Islet precursor cell (in vitro differentiated cells): ENCODE measurements at regions not wholly inside any gene's neighbourhood (a gene's known extent, or its start where the extent isn't known, plus 50 kb on each side); places are given as distances from the start of the nearest gene placed in this dataset.
"Not testable (repeated sequence)": the region's sequence is repeated elsewhere in the genome, so short reads cannot be mapped to it uniquely, and the experiment has no call there.

Experiments
- DNase-seq: peaks from one replicate; pipeline ENCODE4 v3.0.0-alpha.2; 2018

DNA sequence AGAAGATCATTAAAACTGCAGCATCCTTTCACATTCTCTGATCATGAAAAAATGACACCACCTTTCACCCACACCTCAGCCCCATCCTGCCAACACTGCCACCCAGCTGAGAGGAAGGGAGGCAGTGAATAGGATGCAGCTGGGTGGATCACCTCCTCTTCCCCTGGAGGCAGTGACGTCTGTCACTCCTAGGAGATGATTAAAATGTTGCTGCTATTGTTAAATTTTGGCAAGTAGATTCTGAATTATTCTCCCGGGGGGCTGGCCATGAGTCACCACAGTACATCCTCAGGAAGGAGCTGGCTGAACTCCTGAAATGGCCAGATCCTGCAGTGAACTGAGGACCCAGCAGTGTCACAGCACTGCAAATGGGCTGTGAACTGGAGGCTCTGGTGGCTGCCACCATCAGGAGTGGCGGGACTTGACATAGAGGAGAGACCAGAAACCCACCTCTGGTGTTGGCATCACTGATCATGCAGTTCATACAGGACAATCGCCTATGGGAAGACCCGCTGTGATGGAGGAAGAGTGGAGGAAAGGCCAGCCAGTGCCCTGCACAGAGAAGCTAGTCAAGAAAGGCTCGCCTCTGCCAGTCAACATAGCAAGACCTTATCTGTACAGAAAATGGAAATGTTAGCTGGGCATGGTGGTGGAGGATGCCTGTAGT, 199.1 kb downstream of the FAM43A start:
- DNase-seq: peak; percentile 19

DNA sequence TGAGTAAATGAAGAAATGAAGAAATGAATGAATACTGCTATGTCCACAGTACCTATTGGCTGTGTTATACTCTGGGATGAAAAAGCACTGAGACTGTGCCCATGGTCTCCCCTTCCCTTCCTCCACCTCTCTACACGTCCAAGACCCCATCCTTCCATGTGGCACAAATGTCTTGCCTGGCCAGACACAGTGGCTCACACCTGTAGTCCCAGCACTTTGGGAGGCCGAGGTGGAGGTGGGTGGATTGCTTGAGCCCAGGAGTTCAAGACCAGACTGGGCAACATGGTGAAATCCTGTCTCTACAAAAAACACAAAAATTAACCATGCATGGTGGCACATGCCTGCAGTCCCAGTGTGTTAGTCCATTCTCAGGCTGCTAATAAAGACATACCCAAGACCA, 200.1 kb downstream of the FAM43A start:
- peak; percentile 6 for DNase-seq

DNA sequence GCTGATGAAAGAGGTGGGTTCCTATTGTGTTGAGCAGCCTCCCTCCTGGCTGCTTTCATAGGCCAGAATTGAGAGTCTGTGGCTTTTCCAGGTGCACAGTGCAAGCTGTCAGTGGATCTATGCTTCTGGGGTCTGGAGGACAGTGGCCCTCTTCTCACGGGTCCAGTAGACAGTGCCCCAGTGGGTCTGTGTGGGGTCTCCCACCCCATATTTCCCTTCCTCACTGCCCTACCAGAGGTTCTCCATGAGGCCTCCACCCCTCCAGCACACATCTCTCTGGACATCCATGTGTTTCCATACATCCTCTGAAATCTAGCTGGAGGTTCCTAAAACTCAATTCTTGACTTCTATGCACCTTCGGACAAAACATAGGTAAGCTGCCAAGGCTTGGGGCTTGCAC, 201.2 kb downstream of the FAM43A start:
- DNase-seq: peak; percentile 29

DNA sequence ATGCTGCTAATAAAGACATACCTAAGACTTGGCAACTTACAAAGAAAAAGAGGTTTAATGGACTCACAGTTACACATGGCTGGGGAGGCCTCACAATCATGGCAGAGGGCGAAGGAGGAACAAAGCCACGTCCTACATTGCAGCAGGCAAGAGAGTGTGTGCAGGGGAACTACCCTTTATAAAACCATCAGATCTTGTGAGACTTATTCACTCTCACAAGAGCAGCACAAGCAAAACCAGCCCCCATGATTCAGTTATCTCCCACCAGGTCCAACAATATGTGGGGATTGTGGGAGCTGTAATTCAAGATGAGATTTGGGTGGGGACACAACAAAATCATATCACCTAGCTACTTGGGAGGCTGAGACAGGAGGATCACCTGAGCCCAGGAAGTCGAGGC, 202.4 kb downstream of the FAM43A start:
- DNase-seq: peak; percentile 3

DNA sequence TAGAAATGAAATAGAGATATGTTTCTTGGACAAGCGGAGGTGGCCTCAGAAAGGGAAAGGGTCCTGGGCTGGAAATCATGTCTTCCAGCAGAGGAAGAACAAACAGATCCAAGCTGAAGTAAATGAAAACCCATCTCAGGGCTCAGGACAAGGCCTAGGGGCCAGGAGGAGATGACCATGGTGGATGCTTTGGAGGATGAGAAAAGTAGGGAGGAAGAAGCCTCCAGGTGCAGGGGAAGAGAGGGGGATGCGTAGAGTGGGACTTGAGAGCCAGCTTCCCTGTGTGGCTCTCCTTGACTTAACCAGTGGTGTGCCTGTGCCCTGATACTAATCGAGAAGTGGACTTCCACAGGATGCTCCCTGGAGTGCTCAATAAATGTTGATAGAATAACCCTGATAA, 203.2 kb downstream of the FAM43A start:
- peak; percentile 25 for DNase-seq

DNA sequence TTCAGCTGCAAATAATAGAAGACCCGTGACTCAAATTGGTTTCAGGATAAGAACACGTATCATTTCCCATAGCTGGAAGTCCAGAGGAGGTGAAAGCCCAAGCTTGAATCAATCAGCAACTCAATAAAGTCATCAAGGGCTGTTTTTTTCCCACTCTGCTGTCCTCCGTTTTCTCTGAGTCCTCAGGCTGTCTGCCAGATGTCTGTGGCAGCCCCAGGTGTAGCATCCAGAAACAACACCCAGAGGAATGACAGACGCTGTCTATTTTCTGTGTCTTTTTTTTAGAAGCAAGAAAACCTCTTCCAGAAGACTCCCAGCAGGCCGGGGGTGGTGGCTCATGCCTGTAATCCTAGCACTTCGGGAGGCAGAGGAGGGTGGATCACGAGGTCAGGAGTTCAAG, 204.4 kb downstream of the FAM43A start:
- peak; percentile 52 for DNase-seq

DNA sequence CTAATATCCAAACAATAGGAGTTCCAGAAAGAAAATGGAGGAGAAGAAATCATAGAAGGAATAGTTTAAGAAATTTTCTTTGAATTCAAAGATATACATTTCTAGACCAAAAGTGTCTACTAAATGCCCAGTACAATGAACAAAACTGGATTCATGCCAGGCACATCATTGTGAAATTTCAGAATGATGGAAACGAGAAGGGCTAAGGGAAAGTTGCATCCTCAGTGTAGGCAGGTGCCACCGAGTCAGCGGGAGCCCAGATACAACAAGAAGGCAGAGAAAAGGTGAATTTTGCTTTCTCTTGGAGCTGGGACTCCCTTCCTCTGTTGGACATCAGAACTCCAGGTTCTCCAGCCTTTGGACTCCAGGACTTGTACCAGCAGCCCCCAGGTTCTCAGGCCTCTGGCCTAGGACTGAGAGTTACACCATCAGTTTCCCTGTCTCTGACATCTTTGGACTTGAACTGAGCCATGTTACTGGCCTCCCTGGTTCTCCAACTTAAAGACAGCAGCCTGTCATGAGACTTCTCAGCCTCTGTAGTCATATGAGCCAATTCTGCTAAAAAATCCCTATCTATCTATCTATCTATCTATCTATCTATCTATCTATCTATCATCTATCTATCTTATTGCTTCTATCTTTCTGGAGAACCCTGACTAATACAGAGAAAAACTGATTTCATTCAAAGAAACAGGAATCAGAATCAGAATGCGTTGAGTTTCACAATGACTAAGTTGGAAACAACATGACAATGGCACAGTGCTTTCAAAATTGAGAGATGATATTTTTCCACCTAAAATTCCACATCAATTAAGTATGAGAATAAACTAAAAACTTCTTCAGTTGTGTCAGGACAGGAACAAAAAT, 207.7 kb downstream of the FAM43A start:
- DNase-seq: peak; percentile 19

DNA sequence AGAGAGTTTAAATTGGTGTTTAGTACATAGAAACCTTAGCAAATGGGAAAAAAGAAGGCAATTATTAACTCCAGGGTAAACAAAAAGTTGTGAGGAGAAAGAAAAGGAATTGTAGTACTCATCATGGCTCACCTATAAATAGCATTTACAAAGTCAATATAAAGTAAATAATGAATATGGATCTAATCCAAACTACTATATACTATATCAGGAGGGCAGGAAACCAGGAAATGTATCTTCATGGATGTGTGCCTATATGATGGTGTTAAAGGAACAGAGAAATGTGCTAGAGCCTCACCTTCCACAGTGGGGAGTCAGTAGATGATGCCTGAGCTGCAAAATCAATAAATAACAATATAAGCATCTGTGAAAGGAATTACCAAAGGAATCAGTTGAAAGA, 208.9 kb downstream of the FAM43A start:
- DNase-seq: no peak

DNA sequence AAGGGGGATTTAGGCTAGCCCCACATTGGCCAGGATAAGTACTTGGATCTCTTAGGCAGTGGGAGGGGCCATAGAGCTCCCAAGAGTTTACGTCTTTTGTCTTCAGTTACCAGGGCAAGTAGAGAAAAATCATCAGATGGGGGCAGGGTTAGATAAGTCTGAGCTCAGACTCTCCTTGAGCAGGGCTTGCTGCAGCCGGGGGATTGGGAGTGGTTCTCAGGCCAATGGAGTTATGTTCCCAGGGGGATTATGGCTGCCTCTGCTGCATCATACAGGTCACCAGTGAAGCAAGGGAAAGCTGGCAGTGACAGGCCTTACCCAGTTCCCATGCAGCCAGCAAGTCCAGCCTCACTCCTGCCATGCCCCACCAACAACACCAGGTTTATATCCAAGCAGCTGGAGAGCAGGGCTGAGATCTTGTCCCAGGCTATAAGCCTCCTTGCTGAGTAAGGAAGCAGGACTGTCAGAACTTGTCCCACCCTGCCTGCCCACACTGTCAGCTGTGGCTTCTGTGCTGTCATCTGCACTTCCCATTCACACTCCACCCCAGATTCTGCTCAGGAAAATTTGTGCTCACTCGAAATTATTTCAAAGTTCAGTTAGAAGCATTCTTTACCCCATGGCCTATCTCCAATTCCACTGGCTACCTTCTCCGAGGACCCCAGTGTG, 215.3 kb downstream of the FAM43A start:
- DNase-seq: no peak

DNA sequence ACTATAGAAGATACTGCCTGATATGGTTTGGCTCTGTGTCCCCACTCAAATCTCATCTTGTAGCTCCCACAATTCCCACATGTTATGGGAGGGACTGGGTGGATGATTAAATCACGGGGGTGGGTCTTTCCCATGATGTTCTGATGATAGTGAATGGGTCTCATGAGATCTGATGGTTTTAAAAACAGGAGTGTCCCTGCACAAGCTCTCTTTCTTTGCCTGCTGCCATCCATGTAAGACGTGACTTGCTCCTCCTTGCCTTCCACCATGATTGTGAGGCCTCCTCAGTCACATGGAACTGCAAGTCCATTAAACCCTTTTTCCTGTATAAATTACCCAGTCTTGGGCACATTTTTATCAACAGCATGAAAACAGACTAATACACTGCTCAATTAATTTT, 217.8 kb downstream of the FAM43A start:
- not testable (repeated sequence) for DNase-seq

DNA sequence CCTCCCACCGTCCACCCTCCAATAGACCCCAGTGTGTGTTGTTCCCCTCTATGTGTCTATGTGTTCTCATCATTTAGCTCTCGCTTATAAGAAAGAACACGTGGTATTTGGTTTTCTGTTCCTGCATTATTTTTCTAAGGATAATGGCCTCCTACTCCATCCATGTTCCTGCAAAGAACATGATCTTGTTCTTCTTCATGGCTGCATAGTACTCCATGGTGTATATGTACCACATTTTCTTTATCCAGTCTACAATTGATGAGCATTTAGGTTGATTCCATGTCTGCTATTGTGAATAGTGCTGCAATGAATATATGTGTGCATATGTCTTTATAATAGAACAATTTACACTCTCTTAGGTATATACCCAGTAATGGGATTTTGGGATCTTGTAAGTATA, 219.3 kb downstream of the FAM43A start:
- DNase-seq: not testable (repeated sequence)

DNA sequence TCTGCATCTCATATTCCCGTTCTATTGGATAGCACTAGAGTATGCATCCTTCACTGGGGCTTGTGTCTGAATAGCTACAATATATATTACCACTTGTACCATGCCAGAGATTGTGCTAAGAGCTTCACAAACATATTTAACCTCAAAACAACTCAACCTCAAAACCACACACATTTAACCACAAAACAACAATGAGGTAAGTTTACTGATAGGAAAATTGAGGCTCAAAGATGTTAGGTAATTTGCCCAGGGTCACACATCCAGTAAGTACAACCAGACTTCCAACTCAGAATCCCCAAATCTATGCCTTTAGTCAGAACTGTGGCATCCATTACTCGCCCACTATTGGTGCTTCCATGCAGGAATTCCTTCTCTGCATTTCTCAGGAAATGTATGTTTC, 220.0 kb downstream of the FAM43A start:
- DNase-seq: no peak

DNA sequence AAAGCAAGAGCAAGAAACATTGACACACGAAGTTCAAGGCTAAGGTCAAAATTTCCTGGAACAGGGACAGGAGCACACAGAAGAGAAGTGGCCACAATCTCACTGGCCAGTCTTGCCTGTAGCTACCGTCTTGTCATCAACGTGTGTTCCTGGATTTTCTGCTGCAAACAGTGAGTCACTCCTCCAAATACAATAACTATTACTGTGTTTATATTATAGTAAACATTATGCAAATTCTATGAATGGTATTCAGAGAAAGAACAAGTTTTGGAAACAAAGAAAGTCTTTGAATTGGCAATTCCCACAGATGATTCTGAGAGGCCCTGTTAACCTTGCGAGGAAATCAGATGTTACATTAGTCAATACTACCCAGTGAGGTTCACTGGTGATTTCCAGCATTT, 220.5 kb downstream of the FAM43A start:
- DNase-seq: no peak

DNA sequence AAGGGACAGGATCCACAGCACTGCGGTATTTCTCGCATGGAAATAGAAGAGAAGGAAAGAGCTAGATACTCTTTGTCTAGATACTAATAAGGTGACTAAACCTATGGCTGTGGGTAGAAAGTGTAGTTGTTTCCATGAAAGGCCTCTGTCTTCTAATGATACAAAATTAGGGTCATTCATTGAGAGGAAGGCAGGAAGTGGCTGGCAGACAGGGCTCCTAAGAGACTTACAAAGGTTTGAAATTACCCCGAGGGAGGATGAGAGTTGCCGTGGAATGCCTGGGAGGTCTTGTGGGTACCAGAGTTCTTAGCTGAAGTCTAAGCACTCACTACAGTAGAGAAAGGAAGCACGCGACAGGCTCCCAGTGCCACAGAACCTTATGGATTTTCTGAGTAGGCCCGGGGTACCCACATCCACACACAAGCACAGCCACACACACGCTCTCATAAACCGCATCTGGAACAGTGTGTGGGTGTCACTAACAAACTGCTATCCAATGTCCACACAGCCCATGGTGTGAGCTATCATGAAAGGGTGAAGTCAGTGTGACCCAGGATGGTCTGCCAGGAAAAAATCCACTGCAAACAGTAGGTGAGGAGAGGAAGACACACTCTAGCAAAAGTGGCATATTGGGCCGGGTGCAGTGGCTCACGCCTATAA, 221.4 kb downstream of the FAM43A start:
- peak; percentile 94 for DNase-seq

DNA sequence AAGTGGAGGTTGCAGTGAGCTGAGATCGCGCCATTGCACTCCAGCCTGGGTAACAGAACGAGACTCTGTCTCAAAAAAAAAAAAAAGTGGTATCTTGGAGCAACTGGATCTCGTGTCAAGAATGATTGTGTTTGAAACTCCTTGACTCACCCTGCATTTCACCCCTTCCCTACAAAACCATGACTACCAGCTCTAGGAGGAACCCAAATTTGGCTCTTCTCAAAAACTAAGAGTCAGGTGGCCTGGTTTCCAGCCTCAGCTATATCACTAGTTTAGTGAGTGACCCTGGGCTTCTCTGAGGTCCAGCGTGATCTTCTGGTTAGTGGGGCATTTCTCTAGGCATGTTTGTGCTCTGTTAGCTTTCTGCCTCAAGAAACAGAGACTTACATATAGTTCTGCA, 222.1 kb downstream of the FAM43A start:
- no peak for DNase-seq

DNA sequence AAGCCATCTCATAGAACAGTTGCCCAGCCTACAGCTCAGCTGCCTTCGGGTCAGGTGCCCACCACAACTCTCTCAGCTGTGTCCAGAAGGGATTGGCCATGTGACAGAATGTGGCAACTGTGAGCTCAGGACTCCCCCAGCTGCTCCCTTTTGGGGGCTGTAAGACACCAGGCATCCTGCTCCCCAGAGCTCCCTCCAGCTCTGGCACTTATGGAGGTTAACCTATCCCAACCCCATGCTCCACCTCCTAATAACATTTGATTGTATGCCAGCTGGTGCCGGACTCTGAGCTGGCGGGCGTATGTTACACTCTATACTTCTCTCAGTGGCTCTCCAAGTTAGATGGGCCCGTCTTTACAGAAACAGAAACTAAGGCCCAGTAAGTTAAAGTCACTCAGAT, 222.8 kb downstream of the FAM43A start:
- DNase-seq: no peak

DNA sequence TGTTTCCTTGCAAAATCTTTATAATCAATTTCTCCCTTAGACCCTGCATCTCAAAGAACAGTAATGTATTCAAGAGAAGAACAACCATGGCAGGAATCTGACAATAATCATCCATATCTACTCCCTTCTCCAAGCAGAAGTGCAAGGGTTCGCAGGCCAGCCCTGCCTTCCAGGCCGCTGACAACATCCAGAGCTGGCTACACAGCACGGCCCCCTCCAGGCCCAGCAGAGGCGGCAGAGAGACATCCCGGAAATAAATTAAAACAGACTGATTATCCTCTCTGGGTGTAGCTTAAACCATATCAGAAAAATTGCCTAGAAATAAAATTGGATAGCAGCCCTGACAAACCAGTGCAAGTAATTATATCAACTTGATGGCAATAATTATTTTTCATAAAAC, 223.3 kb downstream of the FAM43A start:
- no peak for DNase-seq

DNA sequence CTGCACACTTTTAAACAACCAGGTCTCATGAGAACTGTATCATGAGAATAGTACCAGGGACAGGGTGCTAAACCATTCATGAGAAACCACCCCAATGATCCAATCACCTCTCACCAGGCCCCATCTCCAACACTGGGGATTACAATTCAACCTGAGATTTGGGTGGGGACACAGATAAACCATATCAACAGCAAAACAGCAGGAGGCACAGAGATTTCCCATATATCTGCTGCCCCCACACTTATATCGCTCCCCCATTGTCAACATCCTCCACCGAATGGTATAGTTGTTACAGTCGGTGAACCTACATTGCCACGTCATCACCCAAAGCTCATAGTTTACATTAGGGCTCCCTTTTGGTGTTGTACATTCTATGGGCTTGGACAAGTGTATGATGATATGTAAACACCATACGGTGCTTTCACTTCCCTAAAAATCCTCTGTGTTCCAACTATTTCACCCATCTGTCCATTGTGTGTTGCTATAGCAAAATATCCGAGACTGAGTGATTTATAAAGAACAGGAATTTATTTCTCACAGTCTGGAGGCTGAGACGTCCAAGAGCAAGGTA, 224.8 kb downstream of the FAM43A start:
- no peak for DNase-seq

DNA sequence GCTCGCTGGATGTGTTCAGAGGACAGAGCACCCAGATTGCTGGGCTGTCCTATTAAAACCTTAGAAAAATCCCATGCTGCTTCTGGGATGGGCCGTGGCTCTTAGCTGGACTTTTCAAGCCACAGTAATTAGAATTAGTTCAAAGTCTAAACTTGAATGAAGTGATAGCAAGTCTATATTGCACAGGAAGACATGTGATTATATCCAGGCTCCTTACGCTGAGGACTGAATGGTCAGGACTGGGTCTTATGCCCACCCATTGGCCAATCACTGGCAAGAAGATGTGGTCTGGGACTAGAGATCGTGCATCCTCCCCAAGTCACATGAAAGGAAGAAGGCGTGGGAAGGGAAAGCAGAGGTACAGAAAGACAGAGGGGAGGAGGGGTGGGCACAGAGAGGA, 227.6 kb downstream of the FAM43A start:
- DNase-seq: no peak

DNA sequence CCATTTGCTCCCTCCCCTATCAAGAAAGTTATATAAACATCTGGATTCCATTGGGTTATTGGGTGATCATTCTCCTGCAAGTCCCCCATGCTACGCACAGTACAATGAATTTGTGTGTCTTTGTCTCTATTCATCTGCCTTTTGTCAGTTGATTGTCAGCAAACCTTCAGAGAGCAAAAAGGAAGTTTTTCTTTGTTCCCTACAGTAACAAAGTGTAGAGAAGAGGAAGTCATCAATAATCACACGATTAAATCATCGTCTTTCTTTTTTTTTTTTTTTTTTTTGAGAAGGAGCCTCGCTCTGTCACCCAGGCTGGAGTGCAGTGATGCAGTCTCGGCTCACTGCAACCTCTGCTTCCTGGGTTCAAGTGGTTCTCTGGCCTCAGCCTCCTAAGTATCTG, 239.2 kb downstream of the FAM43A start:
- DNase-seq: not testable (repeated sequence)

DNA sequence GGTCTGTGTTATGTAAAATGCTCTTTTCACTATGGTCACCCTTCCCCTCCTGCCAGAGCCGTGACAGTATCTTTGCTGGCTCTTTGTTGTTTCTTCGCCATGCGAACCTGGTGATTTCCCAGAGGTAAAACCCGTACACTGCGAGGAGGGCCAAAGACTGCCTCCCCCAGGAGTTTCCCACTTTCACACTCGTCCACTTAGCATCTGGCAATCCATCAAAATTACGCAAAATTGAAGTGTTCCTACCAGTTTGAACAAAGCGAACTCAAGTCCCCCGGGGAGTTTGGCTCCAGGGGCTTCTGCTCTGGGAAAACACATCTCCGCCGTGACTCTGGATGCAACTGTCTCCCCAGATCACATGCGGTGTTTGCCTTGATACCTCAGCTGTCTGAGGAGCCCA, 239.9 kb downstream of the FAM43A start:
- DNase-seq: peak; percentile 54

DNA sequence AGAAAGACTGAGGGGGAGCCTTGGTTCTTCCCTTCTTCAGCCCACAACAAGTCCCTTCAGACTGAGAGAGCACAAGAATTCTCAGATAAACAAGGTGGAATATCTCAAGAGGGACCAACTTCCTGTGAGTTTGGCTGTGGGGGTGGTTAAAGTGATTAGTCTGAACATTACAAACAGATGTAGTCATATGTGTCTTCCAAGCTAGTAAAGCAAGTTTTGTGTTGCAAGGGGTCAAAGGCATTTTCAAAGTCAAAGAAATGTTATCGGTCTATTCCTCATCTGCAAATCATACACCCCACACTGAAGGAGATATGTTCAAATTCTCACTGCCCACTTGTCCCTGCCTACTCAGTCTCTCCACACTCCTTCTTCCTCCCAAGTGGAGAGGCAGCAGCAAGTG, 242.5 kb downstream of the FAM43A start:
- DNase-seq: no peak
